Muscle of arm (tissue), 1 donor: ENCODE measurements at regions not wholly inside any gene's neighbourhood (a gene's known extent, or its start where the extent isn't known, plus 50 kb on each side); places are given as distances from the start of the nearest gene placed in this dataset.

Source experiments
- DNase-seq: peaks from one replicate; pipeline ENCODE4 v3.0.0-alpha.2; 2013

- no peak for DNase-seq
Observed at GRCh38 chr6:147820520-147820919, 312.0 kb downstream of the SAMD5 start.

DNA sequence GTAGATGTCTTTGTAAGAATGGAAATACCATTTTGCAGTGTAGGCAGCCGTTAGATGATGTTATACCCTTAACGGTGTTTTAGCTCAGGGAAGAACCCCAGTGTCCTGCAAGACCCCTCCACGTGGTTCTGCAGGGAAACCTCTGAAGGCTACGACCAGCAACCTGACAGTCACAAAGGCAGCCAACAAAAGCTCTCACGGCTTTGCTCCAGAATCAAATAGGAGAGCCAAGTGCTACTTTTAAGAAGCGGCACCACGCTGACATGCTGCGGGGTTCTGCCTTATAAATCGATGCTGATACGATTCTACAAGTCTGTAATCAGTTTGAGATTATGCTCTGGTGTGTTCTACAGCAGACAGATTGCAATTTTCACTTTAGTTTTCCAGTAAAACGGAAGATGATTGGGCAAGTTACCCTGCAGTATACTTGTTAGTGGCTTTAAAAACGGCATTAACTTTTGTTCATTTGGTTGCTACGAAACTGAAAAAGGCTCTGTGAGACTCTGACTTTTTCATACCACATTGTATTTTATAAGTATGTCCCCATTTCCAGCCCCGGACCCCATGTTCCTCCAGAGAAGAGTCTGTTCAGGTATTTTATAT is 312.9 kb downstream of the SAMD5 start:
- no peak for DNase-seq

GRCh38 chr6:147823936-147824335 is 315.4 kb downstream of the SAMD5 start:
- DNase-seq = no peak

- DNase-seq = no peak
Observed at GRCh38 chr6:147825848-147826247, 317.4 kb downstream of the SAMD5 start.

DNA sequence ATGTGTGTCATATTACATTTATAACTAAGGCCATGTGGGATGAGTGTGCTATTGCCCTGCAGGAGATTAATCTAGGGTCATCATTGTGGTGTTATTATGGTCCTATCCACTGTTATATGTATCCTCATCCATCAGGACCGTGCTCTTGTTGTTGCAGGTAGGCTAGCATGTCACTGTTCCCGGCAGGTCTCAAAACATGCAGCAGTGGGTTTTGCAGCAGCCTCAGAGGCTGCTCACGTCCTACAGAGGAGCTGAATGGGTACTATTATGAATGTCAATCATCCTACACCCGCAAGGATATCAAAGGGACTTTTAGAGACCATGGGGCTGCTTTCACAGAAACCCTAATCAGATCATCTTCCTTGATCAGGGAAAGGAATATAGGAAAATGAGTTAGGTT is 318.2 kb downstream of the SAMD5 start:
- no peak for DNase-seq

DNA sequence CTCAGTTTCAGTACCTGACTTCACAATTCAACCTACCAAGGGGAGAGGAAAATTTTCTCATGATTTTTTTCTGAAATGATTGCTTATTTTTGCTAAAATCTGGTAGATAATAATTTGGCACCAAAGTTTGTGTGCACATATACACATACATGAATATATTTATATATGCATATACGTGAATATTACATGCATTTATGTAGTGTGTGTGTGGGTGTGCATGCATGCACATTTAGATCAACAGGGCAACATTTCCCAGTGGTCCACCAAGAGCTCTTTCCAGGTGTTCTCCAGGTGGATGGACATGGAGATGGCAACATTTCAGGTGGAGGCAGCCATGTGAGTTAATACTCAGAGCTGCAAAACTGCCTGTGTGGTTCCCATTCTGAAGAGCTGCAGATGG is 320.9 kb downstream of the SAMD5 start:
- no peak for DNase-seq

DNA sequence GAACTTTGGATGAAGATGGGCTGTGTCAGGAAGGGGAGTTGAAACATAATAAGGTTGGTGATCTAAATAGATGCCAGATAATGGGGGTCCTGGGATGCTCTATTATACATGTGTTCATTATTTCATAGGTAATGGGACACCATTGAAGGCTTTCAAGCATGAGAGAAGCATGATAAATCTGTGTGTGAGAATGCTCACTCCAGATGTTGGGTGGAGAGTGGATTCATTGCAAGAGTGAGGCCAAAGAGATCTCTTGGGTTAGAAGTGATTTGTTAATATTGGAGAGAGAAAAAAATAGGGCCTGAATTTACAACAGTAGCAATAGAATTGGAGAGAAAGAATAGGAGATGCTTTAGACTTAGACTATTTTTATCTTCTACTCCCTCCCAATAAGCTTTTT is 321.3 kb downstream of the SAMD5 start:
- DNase-seq = no peak

DNA sequence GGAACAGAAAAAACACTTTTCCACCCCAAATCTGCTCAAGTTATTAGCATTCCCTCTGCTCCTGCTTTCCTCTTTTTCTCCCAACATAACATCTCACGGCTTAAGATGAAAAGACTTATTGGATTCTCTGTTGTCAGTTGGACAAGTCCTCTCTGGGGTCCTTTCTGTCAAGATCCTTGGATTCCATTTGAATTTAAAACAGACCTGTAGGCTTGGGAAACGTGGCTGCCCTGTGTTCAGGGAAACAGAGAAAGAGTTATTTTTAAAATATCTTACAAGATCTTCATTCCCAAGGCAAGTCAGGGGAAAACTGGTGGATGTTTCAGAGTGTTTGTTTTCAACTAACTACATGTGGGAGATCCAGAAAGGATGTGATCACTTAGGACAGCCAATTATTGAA is 322.9 kb downstream of the SAMD5 start:
- no peak for DNase-seq

DNA sequence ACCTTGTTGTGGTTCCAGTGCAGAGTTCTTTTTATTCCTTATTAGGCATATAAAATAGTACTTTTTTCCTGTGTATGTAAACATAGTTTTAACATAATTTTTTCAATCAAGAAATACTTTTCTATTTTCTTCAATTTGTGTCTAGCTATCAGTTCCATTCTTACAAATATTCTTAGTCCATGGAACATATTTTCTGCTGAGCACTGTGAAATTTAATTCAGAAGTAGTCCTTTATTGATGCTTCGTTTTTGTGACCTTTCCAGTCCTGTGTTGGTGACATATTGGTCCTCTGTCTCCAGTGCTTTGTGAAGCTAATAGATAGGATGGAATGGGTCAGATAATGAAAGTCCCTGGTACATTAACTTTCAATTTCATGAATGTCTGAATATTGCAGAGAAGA is 325.1 kb downstream of the SAMD5 start:
- no peak for DNase-seq

DNA sequence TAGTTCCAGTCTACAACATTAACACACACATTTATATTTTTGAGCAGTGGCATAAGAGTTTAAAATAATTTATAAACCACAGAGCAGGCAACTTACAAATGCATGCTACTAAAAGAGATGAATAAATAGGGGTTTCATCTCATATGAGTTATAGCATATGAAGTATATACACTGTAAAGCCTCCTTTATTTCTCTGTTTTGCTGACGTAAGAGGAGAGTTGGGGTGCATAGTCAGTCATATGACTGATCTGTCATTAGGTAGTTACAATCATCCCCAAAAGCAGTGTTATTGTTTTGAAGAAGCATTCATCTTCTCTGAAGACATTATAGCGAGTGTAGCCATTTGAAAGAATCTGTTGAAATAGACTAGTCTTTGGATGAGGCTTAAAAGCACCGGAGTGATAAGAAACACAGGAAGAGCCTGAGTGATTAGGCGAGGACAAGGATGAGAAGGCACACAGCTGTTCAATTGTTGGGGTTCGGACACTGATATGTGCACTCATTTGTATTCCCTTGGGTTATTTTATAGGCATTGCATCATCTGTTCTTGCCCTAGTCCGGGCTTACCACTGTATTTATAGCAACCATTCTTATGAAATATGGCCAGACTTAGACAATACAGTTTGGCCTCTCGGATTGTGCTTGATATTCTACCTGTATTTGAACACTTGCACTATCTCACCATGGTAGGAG is 325.7 kb downstream of the SAMD5 start:
- no peak for DNase-seq

DNA sequence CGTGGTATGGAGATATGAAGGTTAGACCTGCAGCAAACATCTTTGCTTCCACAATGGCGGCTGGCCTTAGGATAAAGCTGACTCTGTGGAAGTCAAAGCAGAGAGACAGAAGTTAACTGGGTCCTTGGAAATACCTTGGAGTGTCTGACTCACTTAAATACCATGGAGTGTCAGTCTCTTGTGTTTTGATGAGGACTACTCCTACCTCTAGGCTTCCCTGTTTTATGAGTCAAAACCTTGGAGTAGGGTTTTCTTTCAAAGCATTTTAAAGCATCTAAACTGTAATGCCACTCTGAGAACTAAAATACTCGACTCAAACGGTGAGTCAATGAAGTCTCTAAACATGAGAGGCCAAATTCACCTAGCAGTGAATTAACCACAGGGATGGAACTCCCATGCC is 329.1 kb downstream of the SAMD5 start:
- no peak for DNase-seq

DNA sequence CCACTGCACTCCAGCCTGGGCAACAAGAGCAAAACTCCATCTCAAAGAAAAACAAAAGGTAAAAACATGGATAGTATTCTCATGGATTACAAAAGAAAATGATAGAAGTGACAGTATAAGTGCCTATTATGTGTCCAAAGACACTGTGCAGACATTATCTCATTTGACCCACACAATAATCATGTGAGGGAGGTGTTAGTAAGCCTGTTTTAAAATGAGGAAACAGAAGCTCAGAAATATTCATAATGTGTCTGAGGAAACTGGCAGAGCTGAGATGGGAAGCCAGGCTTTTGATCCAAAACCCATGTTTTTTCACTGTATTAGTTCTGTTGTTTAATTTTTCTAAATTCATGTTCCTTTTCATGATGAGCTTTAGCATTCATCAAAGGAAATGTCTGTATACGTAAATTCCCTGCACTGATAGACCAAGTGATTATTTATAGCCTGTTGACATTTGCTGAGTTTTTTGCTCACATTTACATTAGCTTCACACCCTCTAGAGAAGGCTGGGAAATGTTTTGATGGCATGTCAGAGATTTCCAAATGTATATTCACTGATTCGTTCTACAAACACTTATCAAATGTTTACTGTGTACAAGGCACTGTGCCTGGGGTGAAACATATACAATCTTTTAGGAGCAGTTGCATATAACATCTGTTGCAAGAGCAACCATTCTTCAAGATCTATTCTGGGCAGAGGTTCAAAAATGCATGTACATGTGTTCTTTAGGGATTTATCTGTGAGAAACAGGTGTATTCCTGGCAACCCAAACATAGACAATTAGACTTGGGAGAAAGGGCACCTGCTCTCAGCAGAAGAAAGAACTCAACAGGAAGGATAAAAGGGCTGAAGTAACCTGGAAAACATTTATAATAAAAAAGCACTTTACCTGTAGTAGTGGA is 331.5 kb downstream of the SAMD5 start:
- no peak for DNase-seq

- no peak for DNase-seq
Observed at GRCh38 chr6:147841547-147842148, 333.2 kb downstream of the SAMD5 start.

- DNase-seq = no peak
Observed at GRCh38 chr6:147849401-147850330, 341.2 kb downstream of the SAMD5 start.

DNA sequence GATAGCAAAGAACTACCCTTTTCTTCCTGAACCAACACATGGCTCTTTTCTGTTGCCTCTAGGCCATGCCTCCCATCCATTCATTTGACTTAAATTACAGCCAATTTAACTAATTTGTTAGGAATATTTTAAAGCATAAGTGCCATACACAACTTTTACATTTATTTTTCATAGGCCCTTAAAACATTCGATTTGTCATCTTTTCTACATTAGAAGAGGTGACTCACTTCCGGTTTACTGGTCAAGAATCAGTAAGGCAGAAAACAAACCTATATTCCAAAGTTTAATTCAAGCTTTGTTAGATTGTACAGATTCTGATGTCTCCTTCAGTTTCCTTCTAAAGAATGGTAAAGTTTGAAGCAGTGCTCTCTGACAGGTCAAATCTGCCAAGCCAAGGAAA is 344.3 kb downstream of the SAMD5 start:
- DNase-seq = no peak

- DNase-seq = no peak
Observed at GRCh38 chr6:147853574-147853973, 345.1 kb downstream of the SAMD5 start.

GRCh38 chr6:147855803-147856482 is 347.5 kb downstream of the SAMD5 start:
- no peak for DNase-seq

GRCh38 chr6:147856687-147857086 is 348.2 kb downstream of the SAMD5 start:
- no peak for DNase-seq

GRCh38 chr6:147858421-147858820 is 349.9 kb downstream of the SAMD5 start:
- no peak for DNase-seq

DNA sequence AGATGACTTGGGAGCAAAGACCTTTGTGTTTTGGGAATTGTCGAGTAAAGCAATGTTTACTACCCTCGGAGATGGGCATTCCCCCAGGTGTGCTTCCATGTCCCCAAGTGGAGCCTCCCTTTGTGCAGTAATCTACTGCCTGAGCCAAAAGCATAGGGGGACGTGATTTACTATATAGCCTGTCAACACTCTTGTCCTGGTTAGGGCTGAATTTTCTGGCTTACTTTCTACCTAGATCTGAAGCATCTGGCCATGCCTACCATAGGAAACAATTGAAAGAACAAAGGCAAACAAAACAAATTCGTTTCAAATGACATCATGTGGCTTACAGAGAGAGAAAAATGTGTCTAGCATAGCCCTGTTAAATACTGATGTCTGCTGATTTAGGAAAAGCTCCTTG is 350.6 kb downstream of the SAMD5 start:
- DNase-seq = no peak

- no peak for DNase-seq
Observed at GRCh38 chr6:147861696-147862095, 353.2 kb downstream of the SAMD5 start.
